NOMO-1 treated with DMSO at 0.1 percent for 48 hours (cell line): ENCODE measurements at regions not wholly inside any gene's neighbourhood (a gene's known extent, or its start where the extent isn't known, plus 50 kb on each side); places are given as distances from the start of the nearest gene placed in this dataset.
"Not testable (repeated sequence)": the region's sequence is repeated elsewhere in the genome, so short reads cannot be mapped to it uniquely, and the experiment has no call there.

Experiments used
- DNase-seq: peaks from one replicate; lab custom pipeline; 2025; ENCODE audit not compliant: unreplicated experiment; lab: John Stamatoyannopoulos, UW

- DNase-seq, result no peak
Observed at GRCh38 chr5:52603778-52604554, 183.8 kb upstream of the ITGA1 start.

- no peak for DNase-seq
Observed at GRCh38 chr5:52605317-52606313, 182.1 kb upstream of the ITGA1 start.

GRCh38 chr5:52607227-52607824 is 180.4 kb upstream of the ITGA1 start:
- DNase-seq, result no peak

- DNase-seq, result no peak
Observed at GRCh38 chr5:52620315-52620714, 167.4 kb upstream of the ITGA1 start.

GRCh38 chr5:52623291-52623690 is 164.4 kb upstream of the ITGA1 start:
- DNase-seq, result no peak

GRCh38 chr5:52624291-52624690 is 163.4 kb upstream of the ITGA1 start:
- no peak for DNase-seq

GRCh38 chr5:52626312-52626711 is 161.4 kb upstream of the ITGA1 start:
- no peak for DNase-seq

- no peak for DNase-seq
Observed at GRCh38 chr5:52627740-52628139, 160.0 kb upstream of the ITGA1 start.

- no peak for DNase-seq
Observed at GRCh38 chr5:52632281-52632680, 155.4 kb upstream of the ITGA1 start.

- not testable (repeated sequence) for DNase-seq
Observed at GRCh38 chr5:52634171-52634570, 153.5 kb upstream of the ITGA1 start.

GRCh38 chr5:52638732-52639131 is 149.0 kb upstream of the ITGA1 start:
- no peak for DNase-seq

GRCh38 chr5:52648726-52649125 is 139.0 kb upstream of the ITGA1 start:
- no peak for DNase-seq

- DNase-seq, result no peak
Observed at GRCh38 chr5:52655163-52655562, 132.6 kb upstream of the ITGA1 start.

GRCh38 chr5:52656569-52657246 is 131.0 kb upstream of the ITGA1 start:
- no peak for DNase-seq

GRCh38 chr5:52657247-52657645 is 130.5 kb upstream of the ITGA1 start:
- peak; percentile 31 for DNase-seq

GRCh38 chr5:52658246-52658645 is 129.5 kb upstream of the ITGA1 start:
- no peak for DNase-seq

GRCh38 chr5:52660621-52661020 is 127.1 kb upstream of the ITGA1 start:
- DNase-seq, result no peak

GRCh38 chr5:52661903-52662595 is 125.7 kb upstream of the ITGA1 start:
- DNase-seq, result no peak

GRCh38 chr5:52665559-52665958 is 122.2 kb upstream of the ITGA1 start:
- no peak for DNase-seq

- no peak for DNase-seq
Observed at GRCh38 chr5:52668139-52668538, 119.6 kb upstream of the ITGA1 start.
